ENCODE measurements at regions not wholly inside any gene's neighbourhood (a gene's known extent, or its start where the extent isn't known, plus 50 kb on each side); places are given as distances from the start of the nearest gene placed in this dataset.

DNA sequence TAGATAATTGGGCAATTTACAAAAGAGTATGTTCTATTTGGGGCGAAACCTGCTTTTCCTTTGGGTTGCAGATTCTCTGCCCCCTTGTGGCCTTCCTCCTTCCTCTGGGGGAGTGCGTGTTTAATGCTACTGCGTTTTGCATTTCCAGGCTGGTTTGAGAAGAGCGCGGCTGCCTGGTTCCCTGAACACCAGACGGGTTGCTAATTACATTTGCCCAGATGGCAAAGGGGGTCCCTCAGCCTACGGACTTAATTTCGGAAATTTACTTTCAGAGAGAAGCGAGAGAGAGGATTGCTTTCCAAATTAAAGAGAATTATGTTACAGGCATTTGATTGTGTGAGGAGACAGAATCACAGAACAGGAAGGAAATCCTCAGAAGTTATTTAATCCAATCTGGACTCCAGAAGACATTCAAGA, 91.9 kb upstream of the JAZF1 start:
- Mint-ChIP-seq H3K27ac (no peak overlapping the region), H3K36me3 (peaks cover 6% of the 10 kb centered on the region), H3K9me3 (peaks cover 4% of the 10 kb centered on the region), H3K4me1 (peaks cover 9% of the 10 kb centered on the region), H3K27me3 (peaks cover 44% of the 10 kb centered on the region), H3K4me3 (peak overlapping the region; percentile 62)
- peak; percentile 28 for DNase-seq

- peaks cover 4% of the 10 kb centered on the region for H3K9me3 Mint-ChIP-seq
- H3K4me3 Mint-ChIP-seq, result no peak overlapping the region
- DNase-seq, result no peak
- peaks cover 3% of the 10 kb centered on the region for H3K4me1 Mint-ChIP-seq
- no peak overlapping the region for H3K27ac Mint-ChIP-seq
- H3K36me3 Mint-ChIP-seq, result peaks cover 6% of the 10 kb centered on the region
- H3K27me3 Mint-ChIP-seq, result peaks cover 17% of the 10 kb centered on the region
Measured at GRCh38 chr7:28276298-28276697, 95.7 kb upstream of the JAZF1 start.

DNA sequence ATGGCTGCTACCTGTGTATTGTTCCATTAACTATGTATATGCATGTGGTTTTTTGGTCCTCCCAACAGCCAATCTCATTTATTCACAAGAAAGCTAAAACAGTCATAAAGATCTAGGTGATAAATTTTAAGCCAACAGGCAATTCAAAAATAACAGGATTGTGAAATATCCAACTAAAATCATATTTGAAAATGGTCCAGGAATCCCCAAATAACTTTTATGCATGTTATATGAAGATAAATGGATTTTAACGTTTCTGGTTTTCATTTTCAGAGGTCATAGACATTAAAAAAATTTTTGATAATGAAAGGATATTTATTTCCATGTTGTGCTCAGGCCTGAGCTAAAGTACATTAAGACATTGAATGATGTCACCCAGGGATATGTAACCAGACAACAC, 96.8 kb upstream of the JAZF1 start:
- no peak for DNase-seq
- Mint-ChIP-seq H3K27me3 (peaks cover 7% of the 10 kb centered on the region), H3K4me1 (peaks cover 3% of the 10 kb centered on the region), H3K36me3 (peaks cover 5% of the 10 kb centered on the region), H3K27ac (no peak overlapping the region), H3K9me3 (peaks cover 4% of the 10 kb centered on the region), H3K4me3 (no peak overlapping the region)

DNA sequence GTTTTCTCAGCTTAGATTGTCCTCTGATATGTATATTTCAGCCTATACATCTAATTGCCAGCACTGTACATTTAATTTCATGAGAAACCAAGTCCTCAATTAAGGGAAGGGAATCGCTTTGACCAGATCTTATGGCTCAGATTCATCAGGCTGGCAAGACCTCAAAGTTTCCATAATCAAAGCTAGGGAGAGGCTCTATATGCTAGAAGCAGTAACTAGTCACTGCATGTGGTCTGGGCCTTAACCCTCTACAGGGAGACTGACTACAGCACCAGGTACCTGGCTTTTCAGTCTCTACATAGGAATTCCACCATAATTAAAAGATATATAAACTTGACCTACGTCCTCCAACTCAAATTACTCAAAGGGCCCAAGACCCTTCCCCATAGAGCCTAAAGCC, 97.4 kb upstream of the JAZF1 start:
- Mint-ChIP-seq H3K27me3 (peaks cover 4% of the 10 kb centered on the region), H3K27ac (no peak overlapping the region), H3K4me3 (no peak overlapping the region), H3K36me3 (peaks cover 3% of the 10 kb centered on the region), H3K9me3 (peaks cover 4% of the 10 kb centered on the region), H3K4me1 (no peaks in the 10 kb centered on the region)
- DNase-seq, result no peak

DNA sequence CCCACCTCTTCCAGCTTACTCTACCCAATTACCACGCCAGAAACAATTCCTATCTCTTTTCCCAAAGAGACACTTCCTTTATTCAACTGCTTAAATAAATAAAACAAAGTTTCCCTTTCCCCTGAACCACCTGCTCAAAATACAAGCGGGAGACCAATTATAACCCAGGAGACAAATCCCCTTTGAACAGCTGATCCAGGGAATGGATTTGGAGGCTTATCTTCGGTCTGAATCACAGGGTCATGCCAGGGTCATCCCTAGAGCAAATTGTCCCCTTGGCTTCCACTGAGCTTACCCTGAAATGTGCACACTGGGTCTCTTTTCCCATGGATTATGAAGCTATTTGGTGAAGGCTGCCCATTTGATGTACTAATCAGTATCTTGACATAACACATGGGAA, 99.9 kb upstream of the JAZF1 start:
- no peak for DNase-seq
- no peak overlapping the region for H3K4me3 Mint-ChIP-seq
- H3K4me1 Mint-ChIP-seq, result no peaks in the 10 kb centered on the region
- H3K27ac Mint-ChIP-seq, result no peak overlapping the region
- no peaks in the 10 kb centered on the region for H3K36me3 Mint-ChIP-seq
- H3K27me3 Mint-ChIP-seq, result peaks cover 7% of the 10 kb centered on the region
- H3K9me3 Mint-ChIP-seq, result no peaks in the 10 kb centered on the region

DNA sequence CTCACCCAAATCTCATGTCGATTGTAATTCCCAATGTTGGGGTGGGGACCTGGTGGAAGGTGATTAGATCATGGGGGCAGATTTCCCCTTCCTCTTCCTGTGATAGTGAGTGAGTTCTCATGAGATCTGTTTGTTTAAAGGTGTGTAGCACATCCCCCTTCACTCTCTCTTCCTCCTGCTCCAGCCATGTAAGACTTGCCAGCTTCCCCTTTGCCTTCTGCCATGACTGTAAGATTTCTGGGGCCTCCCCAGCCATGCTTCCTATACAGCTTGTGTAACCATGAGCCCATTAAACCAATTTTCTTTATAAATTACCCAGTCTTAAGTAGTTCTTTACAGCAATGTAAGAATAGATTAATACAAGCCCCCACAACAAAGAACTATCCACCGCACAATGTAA, 109.9 kb upstream of the JAZF1 start:
- Mint-ChIP-seq H3K27ac (no peak overlapping the region), H3K27me3 (peaks cover 32% of the 10 kb centered on the region), H3K4me3 (no peak overlapping the region), H3K36me3 (no peaks in the 10 kb centered on the region), H3K4me1 (peaks cover 16% of the 10 kb centered on the region), H3K9me3 (peaks cover 3% of the 10 kb centered on the region)
- DNase-seq, result no peak

DNA sequence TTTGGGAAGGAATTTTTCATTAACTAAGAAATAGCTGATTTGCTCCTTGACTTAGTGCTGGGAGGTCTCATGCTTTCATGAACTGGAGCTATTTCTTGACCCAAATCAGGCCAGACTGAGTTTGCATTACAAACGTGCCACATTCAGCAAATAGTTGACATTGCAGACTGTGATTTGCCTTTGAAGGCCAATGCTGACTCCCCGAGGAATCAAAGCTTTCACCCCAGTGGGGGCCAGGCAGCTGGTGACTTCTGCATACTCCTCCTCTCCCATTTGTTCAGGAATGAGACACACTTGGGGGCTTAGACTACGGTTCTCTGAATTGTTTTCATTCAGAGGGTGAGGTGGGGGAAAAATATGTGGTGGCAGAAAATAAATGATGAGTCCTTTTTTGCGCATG, 111.0 kb upstream of the JAZF1 start:
- H3K36me3 Mint-ChIP-seq, result no peaks in the 10 kb centered on the region
- DNase-seq, result no peak
- H3K9me3 Mint-ChIP-seq, result peaks cover 3% of the 10 kb centered on the region
- H3K27me3 Mint-ChIP-seq, result peaks cover 36% of the 10 kb centered on the region
- peaks cover 16% of the 10 kb centered on the region for H3K4me1 Mint-ChIP-seq
- H3K27ac Mint-ChIP-seq, result no peak overlapping the region
- H3K4me3 Mint-ChIP-seq, result no peak overlapping the region

DNA sequence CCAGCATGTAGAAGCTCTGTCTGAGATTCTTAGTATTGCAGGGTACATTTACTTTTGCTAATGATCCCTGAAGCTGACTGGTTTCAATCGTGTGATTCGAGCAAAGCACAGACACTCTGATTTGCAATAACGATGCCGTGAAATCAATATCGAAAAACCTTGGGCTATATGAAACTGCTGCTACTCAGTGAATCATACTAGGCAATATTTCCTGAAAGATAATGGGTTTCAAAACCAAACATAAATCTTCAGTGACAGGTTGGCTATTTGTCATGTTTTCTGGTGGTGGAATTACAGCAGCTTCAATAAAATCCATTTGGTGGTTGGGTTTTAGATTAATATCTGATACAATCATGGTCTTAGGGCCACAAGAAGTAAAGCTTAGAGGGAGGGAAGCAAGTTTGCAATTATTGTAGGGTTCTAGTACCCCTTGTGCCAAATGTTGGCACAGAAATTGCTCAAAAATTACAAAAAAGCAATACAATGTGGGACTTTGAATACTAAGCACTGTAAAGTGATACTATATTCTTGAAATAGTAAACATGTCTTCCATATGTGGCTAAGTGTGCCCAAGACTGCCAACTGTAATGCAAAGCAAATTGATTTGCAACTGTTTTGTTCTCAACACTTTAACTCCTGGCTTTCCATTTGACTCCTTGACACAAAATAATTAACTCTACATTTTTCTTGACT, 112.4 kb upstream of the JAZF1 start:
- H3K4me3 Mint-ChIP-seq, result no peak overlapping the region
- no peak for DNase-seq
- no peaks in the 10 kb centered on the region for H3K36me3 Mint-ChIP-seq
- H3K27me3 Mint-ChIP-seq, result peaks cover 33% of the 10 kb centered on the region
- no peak overlapping the region for H3K27ac Mint-ChIP-seq
- H3K4me1 Mint-ChIP-seq, result peaks cover 22% of the 10 kb centered on the region
- peaks cover 3% of the 10 kb centered on the region for H3K9me3 Mint-ChIP-seq

GRCh38 chr7:28293527-28293835, 112.9 kb upstream of the JAZF1 start:
- no peak for DNase-seq
- Mint-ChIP-seq H3K9me3 (peaks cover 3% of the 10 kb centered on the region), H3K36me3 (no peaks in the 10 kb centered on the region), H3K27me3 (peaks cover 33% of the 10 kb centered on the region), H3K4me1 (peaks cover 23% of the 10 kb centered on the region), H3K4me3 (no peak overlapping the region), H3K27ac (no peak overlapping the region)

- Mint-ChIP-seq H3K9me3 (peaks cover 1% of the 10 kb centered on the region), H3K36me3 (no peaks in the 10 kb centered on the region), H3K27ac (no peak overlapping the region), H3K4me1 (peaks cover 21% of the 10 kb centered on the region), H3K4me3 (no peak overlapping the region), H3K27me3 (peaks cover 28% of the 10 kb centered on the region)
- peak; percentile 32 for DNase-seq
Measured at GRCh38 chr7:28296571-28297483, 115.5 kb upstream of the CREB5 start.

DNA sequence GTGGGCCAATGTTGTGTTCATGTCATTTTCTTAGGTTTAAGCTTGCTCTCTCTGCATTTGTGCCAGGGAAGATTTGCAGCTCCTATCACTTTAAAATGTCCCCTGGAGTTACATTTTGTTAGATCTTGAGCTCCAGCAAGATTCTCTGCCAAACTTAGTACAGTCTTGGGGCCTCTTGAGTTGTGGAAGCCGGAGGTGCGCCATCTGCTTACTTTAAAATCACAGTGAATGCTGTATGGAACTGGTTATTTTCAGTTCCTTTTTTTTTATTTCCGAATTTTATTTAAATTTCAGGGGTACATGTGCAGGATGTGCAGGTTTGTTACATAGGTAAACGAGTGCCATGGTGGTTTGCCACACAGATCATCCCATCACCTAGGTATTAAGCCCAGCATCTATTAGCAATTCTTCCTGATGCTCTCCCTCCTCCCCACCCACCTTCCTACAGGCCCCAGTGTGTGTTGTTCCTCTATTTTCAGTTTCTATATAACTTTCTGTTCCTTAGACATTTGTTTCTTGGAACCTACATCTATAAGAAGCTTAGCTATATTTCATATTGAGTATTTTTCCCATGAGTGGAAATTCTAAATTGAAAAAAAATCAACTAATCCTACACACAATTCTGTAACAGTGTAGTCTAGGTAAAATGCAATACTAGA, 114.4 kb upstream of the CREB5 start:
- Mint-ChIP-seq H3K9me3 (no peaks in the 10 kb centered on the region), H3K27me3 (peaks cover 22% of the 10 kb centered on the region), H3K4me1 (peaks cover 12% of the 10 kb centered on the region)

DNA sequence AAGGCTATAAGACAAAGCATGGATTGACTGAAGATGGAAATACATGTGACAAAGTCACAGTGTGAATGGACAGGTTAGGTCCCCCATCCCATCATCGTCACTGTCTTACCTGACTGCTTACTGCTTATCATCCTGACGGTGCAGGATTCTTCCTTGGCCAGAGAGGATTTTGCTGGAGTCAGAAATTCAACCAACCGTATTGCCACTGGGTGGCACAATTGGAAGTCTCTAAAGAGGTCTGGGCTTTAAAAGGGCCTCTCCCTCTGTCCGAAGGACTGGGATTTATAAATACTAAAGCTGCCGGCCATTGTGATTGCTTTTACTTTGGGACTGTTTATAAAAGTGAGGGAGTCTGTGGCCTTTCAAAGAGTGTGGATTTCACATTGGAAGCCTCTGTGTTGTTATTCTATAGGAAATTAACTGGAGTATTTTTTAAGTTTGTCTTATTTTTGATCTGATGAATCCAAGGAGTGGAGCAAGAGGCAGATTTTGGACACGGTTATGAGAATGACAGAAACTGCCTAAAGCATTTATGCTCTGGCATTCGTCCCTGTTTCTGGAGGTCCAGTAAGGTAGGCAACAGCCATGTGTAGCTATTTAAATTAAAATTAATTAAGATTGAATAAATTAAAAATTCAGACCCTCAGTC, 113.3 kb upstream of the CREB5 start:
- Mint-ChIP-seq H3K4me3 (no peak overlapping the region), H3K27ac (no peak overlapping the region), H3K9me3 (no peaks in the 10 kb centered on the region), H3K36me3 (no peaks in the 10 kb centered on the region), H3K27me3 (peaks cover 17% of the 10 kb centered on the region), H3K4me1 (peaks cover 7% of the 10 kb centered on the region)
- no peak for DNase-seq

More for the DNA sequence above, 114.4 kb upstream of the CREB5 start:
- no peak overlapping the region for H3K27ac Mint-ChIP-seq
- no peak overlapping the region for H3K4me3 Mint-ChIP-seq
- DNase-seq, result no peak
- H3K36me3 Mint-ChIP-seq, result no peaks in the 10 kb centered on the region

GRCh38 chr7:28299556-28299955, 112.8 kb upstream of the CREB5 start:
- DNase-seq, result no peak
- peaks cover 7% of the 10 kb centered on the region for H3K4me1 Mint-ChIP-seq
- no peak overlapping the region for H3K4me3 Mint-ChIP-seq
- H3K27ac Mint-ChIP-seq, result no peak overlapping the region
- peaks cover 12% of the 10 kb centered on the region for H3K27me3 Mint-ChIP-seq
- H3K9me3 Mint-ChIP-seq, result no peaks in the 10 kb centered on the region
- H3K36me3 Mint-ChIP-seq, result no peaks in the 10 kb centered on the region

GRCh38 chr7:28300488-28300887, 111.8 kb upstream of the CREB5 start:
- DNase-seq, result no peak
- Mint-ChIP-seq H3K4me1 (peaks cover 7% of the 10 kb centered on the region), H3K9me3 (no peaks in the 10 kb centered on the region), H3K36me3 (no peaks in the 10 kb centered on the region), H3K4me3 (no peak overlapping the region), H3K27me3 (peaks cover 4% of the 10 kb centered on the region), H3K27ac (no peak overlapping the region)

- Mint-ChIP-seq H3K36me3 (no peaks in the 10 kb centered on the region), H3K4me3 (no peak overlapping the region), H3K27me3 (no peaks in the 10 kb centered on the region), H3K27ac (no peak overlapping the region), H3K4me1 (peaks cover 7% of the 10 kb centered on the region), H3K9me3 (no peaks in the 10 kb centered on the region)
- DNase-seq, result no peak
Measured at GRCh38 chr7:28301148-28301641, 111.1 kb upstream of the CREB5 start.

Data from activated naive CD8-positive, alpha-beta T cell treated with anti-CD3 and anti-CD28 coated beads for 36 hours (primary cell).